Activated naive CD4-positive, alpha-beta T cell treated with anti-CD3 and anti-CD28 coated beads for 36 hours (primary cell): ENCODE measurements at regions not wholly inside any gene's neighbourhood (a gene's known extent, or its start where the extent isn't known, plus 50 kb on each side); places are given as distances from the start of the nearest gene placed in this dataset.

ENCODE experiments used
- CTCF ChIA-PET: fragments of 350-600 bp; sonication (Branson Sonifier 250); formaldehyde crosslinking; loops from one replicate; lab custom pipeline; 2021; ENCODE audit warnings: antibody characterized with exemption; lab: Charles Lee
- DNase-seq: peaks from one replicate; pipeline ENCODE4 v3.0.0-alpha.2; 2020
- H3K27ac Mint-ChIP-seq: one replicate; pipeline ENCODE4 v1.8.0; 2021; ENCODE audit warnings: mild to moderate bottlenecking, mixed read lengths
- H3K27me3 Mint-ChIP-seq: one replicate; pipeline ENCODE4 v1.8.0; 2021; ENCODE audit warnings: low read depth, mixed read lengths
- H3K36me3 Mint-ChIP-seq: one replicate; pipeline ENCODE4 v1.8.0; 2021; ENCODE audit warnings: low read depth, mixed read lengths
- H3K4me1 Mint-ChIP-seq: one replicate; pipeline ENCODE4 v1.8.0; 2021; ENCODE audit warnings: low read depth, mixed read lengths
- H3K4me3 Mint-ChIP-seq: one replicate; pipeline ENCODE4 v1.8.0; 2021; ENCODE audit warnings: mild to moderate bottlenecking, moderate library complexity, mixed read lengths
- H3K9me3 Mint-ChIP-seq: one replicate; pipeline ENCODE4 v1.8.0; 2021; ENCODE audit warnings: mixed read lengths
- intact Hi-C: fragments of 100-400 bp; cut with micrococcal nuclease; formaldehyde crosslinking; loops from one replicate; pipeline ENCODE4 v1.15.1; 2023

- Mint-ChIP-seq H3K36me3 (no peaks in the 10 kb centered on the region), H3K27me3 (no peaks in the 10 kb centered on the region), H3K4me3 (no peak overlapping the region), H3K27ac (no peak overlapping the region), H3K4me1 (no peaks in the 10 kb centered on the region), H3K9me3 (peaks cover 9% of the 10 kb centered on the region)
- intact Hi-C loops = no loop called here
- DNase-seq = no peak
- CTCF ChIA-PET = no interaction called here
These were observed 883.3 kb downstream of the TRIML1 start for GRCh38 chr4:189022440-189023035.

- H3K36me3 Mint-ChIP-seq = no peaks in the 10 kb centered on the region
- intact Hi-C loops = loop anchor here (10.0 kb wide), 1 partner anchor 65 kb away; no protein-coding TSS in a partner anchor
- no peaks in the 10 kb centered on the region for H3K4me1 Mint-ChIP-seq
- H3K27me3 Mint-ChIP-seq = no peaks in the 10 kb centered on the region
- no peak overlapping the region for H3K27ac Mint-ChIP-seq
- CTCF ChIA-PET = no interaction called here
- H3K9me3 Mint-ChIP-seq = peaks cover 4% of the 10 kb centered on the region
- DNase-seq = no peak
- no peak overlapping the region for H3K4me3 Mint-ChIP-seq
These were observed 890.8 kb downstream of the TRIML1 start for GRCh38 chr4:189029976-189030504.

GRCh38 chr4:189032606-189033338, 893.5 kb downstream of the TRIML1 start:
- H3K9me3 Mint-ChIP-seq = peaks cover 4% of the 10 kb centered on the region
- intact Hi-C loops = loop anchor here (10.0 kb wide), 1 partner anchor 62 kb away; no protein-coding TSS in a partner anchor

GRCh38 chr4:189033801-189034347, 894.6 kb downstream of the TRIML1 start:
- no peaks in the 10 kb centered on the region for H3K27me3 Mint-ChIP-seq
- CTCF ChIA-PET = no interaction called here
- no peaks in the 10 kb centered on the region for H3K36me3 Mint-ChIP-seq

More at GRCh38 chr4:189032606-189033338, 893.5 kb downstream of the TRIML1 start:
- no peaks in the 10 kb centered on the region for H3K36me3 Mint-ChIP-seq
- H3K4me3 Mint-ChIP-seq = no peak overlapping the region
- H3K27ac Mint-ChIP-seq = no peak overlapping the region
- CTCF ChIA-PET = no interaction called here
- no peaks in the 10 kb centered on the region for H3K4me1 Mint-ChIP-seq
- DNase-seq = no peak
- no peaks in the 10 kb centered on the region for H3K27me3 Mint-ChIP-seq

GRCh38 chr4:189035091-189035490, 895.9 kb downstream of the TRIML1 start:
- no peak for DNase-seq
- Mint-ChIP-seq H3K4me3 (no peak overlapping the region), H3K9me3 (peaks cover 4% of the 10 kb centered on the region), H3K4me1 (no peaks in the 10 kb centered on the region), H3K27ac (no peak overlapping the region), H3K27me3 (no peaks in the 10 kb centered on the region), H3K36me3 (no peaks in the 10 kb centered on the region)
- CTCF ChIA-PET = no interaction called here
- intact Hi-C loops = loop anchor here (10.0 kb wide), 1 partner anchor 60 kb away; no protein-coding TSS in a partner anchor

More at GRCh38 chr4:189033801-189034347, 894.6 kb downstream of the TRIML1 start:
- no peak for DNase-seq
- peaks cover 4% of the 10 kb centered on the region for H3K9me3 Mint-ChIP-seq
- intact Hi-C loops = loop anchor here (10.0 kb wide), 1 partner anchor 61 kb away; no protein-coding TSS in a partner anchor
- no peaks in the 10 kb centered on the region for H3K4me1 Mint-ChIP-seq
- H3K4me3 Mint-ChIP-seq = no peak overlapping the region
- no peak overlapping the region for H3K27ac Mint-ChIP-seq

GRCh38 chr4:189035654-189036053, 896.4 kb downstream of the TRIML1 start:
- DNase-seq = no peak
- intact Hi-C loops = loop anchor here (10.0 kb wide), 1 partner anchor 59 kb away; no protein-coding TSS in a partner anchor
- CTCF ChIA-PET = no interaction called here
- H3K27ac Mint-ChIP-seq = no peak overlapping the region
- no peaks in the 10 kb centered on the region for H3K4me1 Mint-ChIP-seq
- H3K9me3 Mint-ChIP-seq = peaks cover 4% of the 10 kb centered on the region
- H3K4me3 Mint-ChIP-seq = no peak overlapping the region
- H3K36me3 Mint-ChIP-seq = no peaks in the 10 kb centered on the region
- no peaks in the 10 kb centered on the region for H3K27me3 Mint-ChIP-seq

- CTCF ChIA-PET = no interaction called here
These were observed 897.7 kb downstream of the TRIML1 start for GRCh38 chr4:189036906-189037305.

GRCh38 chr4:189046642-189047041, 894.0 kb upstream of the FRG1 start:
- CTCF ChIA-PET = interaction anchor here (0.7 kb wide), 1 partner anchor 1196 kb away, joined by 3 read pairs; no protein-coding TSS in a partner anchor

More at GRCh38 chr4:189036906-189037305, 897.7 kb downstream of the TRIML1 start:
- no peaks in the 10 kb centered on the region for H3K4me1 Mint-ChIP-seq
- peaks cover 4% of the 10 kb centered on the region for H3K9me3 Mint-ChIP-seq
- no peak overlapping the region for H3K4me3 Mint-ChIP-seq
- H3K36me3 Mint-ChIP-seq = no peaks in the 10 kb centered on the region
- intact Hi-C loops = loop anchor here (10.0 kb wide), 1 partner anchor 58 kb away; no protein-coding TSS in a partner anchor
- H3K27me3 Mint-ChIP-seq = no peaks in the 10 kb centered on the region
- no peak overlapping the region for H3K27ac Mint-ChIP-seq
- no peak for DNase-seq

GRCh38 chr4:189048119-189048518, 892.6 kb upstream of the FRG1 start:
- CTCF ChIA-PET = no interaction called here

More at GRCh38 chr4:189046642-189047041, 894.0 kb upstream of the FRG1 start:
- Mint-ChIP-seq H3K4me3 (no peak overlapping the region), H3K27ac (no peak overlapping the region), H3K36me3 (no peaks in the 10 kb centered on the region), H3K4me1 (no peaks in the 10 kb centered on the region), H3K9me3 (peaks cover 2% of the 10 kb centered on the region), H3K27me3 (no peaks in the 10 kb centered on the region)
- DNase-seq = no peak
- intact Hi-C loops = no loop called here

GRCh38 chr4:189049682-189050081, 891.0 kb upstream of the FRG1 start:
- CTCF ChIA-PET = no interaction called here
- Mint-ChIP-seq H3K27me3 (no peaks in the 10 kb centered on the region), H3K4me3 (no peak overlapping the region), H3K36me3 (no peaks in the 10 kb centered on the region), H3K4me1 (no peaks in the 10 kb centered on the region), H3K9me3 (peaks cover 5% of the 10 kb centered on the region), H3K27ac (no peak overlapping the region)
- no peak for DNase-seq
- intact Hi-C loops = no loop called here

More at GRCh38 chr4:189048119-189048518, 892.6 kb upstream of the FRG1 start:
- no peak for DNase-seq
- intact Hi-C loops = no loop called here
- Mint-ChIP-seq H3K4me3 (no peak overlapping the region), H3K27me3 (no peaks in the 10 kb centered on the region), H3K9me3 (peaks cover under 1% of the 10 kb centered on the region), H3K4me1 (no peaks in the 10 kb centered on the region), H3K36me3 (no peaks in the 10 kb centered on the region), H3K27ac (no peak overlapping the region)

GRCh38 chr4:189050643-189051042, 890.0 kb upstream of the FRG1 start:
- DNase-seq = no peak
- intact Hi-C loops = no loop called here
- Mint-ChIP-seq H3K27me3 (no peaks in the 10 kb centered on the region), H3K36me3 (no peaks in the 10 kb centered on the region), H3K4me3 (no peak overlapping the region), H3K9me3 (peaks cover 5% of the 10 kb centered on the region), H3K27ac (no peak overlapping the region), H3K4me1 (no peaks in the 10 kb centered on the region)
- CTCF ChIA-PET = no interaction called here

GRCh38 chr4:189053621-189054020, 887.1 kb upstream of the FRG1 start:
- no peak for DNase-seq
- CTCF ChIA-PET = interaction anchor here (0.6 kb wide), 1 partner anchor 427 kb away, joined by 3 read pairs; no protein-coding TSS in a partner anchor
- Mint-ChIP-seq H3K27me3 (no peaks in the 10 kb centered on the region), H3K36me3 (no peaks in the 10 kb centered on the region), H3K9me3 (peaks cover 5% of the 10 kb centered on the region), H3K4me1 (no peaks in the 10 kb centered on the region), H3K4me3 (no peak overlapping the region), H3K27ac (no peak overlapping the region)
- intact Hi-C loops = no loop called here
